ENCODE measurements at regions not wholly inside any gene's neighbourhood (a gene's known extent, or its start where the extent isn't known, plus 50 kb on each side); places are given as distances from the start of the nearest gene placed in this dataset.
"Not testable (repeated sequence)": the region's sequence is repeated elsewhere in the genome, so short reads cannot be mapped to it uniquely, and the experiment has no call there.

DNA sequence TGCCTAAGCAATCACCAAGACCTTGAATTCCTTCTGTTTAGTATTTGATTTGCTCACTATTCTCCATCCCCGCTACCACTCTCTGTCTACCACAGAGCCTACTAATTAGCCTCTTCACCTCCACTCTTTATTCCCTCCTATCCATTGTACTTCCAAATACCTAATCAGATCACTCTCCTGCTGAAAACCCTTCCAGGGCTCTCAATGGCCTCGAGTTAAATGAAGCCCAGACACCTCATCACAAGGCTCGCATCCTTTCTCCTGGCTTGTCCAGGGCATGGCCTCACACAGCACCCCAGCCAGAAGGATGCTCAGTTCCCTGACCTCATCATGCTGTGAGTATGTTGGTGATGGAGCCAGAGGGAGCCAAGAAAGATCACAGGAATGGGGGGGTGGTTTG lies 71.4 kb upstream of the PRMT8 start:
- no peaks in the 10 kb centered on the region for H3K9me3 ChIP-seq (ENCODE audit: control insufficient read depth, low read length)
- H3K4me1 ChIP-seq (ENCODE audit: control insufficient read depth, insufficient read depth, low read length): no peaks in the 10 kb centered on the region
- H3K9ac ChIP-seq (ENCODE audit: extremely low read depth, low read length, poor library complexity, severe bottlenecking): no peak overlapping the region
- Mint-ChIP-seq H3K27me3 (ENCODE audit: insufficient read depth) (peaks cover 39% of the 10 kb centered on the region), H3K4me3 (no peak overlapping the region), H3K4me1 (peaks cover 15% of the 10 kb centered on the region), H3K9me3 (peaks cover 28% of the 10 kb centered on the region), H3K36me3 (ENCODE audit: low read depth) (peaks cover 11% of the 10 kb centered on the region), H3K27ac (no peak overlapping the region)
- no peaks in the 10 kb centered on the region for H3K36me3 ChIP-seq (ENCODE audit: control insufficient read depth, insufficient read depth, low read length)
- TF ChIP-seq, protein P1, sequence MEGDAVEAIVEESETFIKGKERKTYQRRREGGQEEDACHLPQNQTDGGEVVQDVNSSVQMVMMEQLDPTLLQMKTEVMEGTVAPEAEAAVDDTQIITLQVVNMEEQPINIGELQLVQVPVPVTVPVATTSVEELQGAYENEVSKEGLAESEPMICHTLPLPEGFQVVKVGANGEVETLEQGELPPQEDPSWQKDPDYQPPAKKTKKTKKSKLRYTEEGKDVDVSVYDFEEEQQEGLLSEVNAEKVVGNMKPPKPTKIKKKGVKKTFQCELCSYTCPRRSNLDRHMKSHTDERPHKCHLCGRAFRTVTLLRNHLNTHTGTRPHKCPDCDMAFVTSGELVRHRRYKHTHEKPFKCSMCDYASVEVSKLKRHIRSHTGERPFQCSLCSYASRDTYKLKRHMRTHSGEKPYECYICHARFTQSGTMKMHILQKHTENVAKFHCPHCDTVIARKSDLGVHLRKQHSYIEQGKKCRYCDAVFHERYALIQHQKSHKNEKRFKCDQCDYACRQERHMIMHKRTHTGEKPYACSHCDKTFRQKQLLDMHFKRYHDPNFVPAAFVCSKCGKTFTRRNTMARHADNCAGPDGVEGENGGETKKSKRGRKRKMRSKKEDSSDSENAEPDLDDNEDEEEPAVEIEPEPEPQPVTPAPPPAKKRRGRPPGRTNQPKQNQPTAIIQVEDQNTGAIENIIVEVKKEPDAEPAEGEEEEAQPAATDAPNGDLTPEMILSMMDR (conservative IDR thresholded peaks at IDR 0.05): no peak
- H3K27me3 ChIP-seq (ENCODE audit: control insufficient read depth, insufficient read depth, low read length, poor library complexity, severe bottlenecking): no peaks in the 10 kb centered on the region
- H3K27ac ChIP-seq (ENCODE audit: low read depth, low read length): no peak overlapping the region
- WGBS, 2 experiments (ENCODE audit: insufficient coverage in 1 of 2, insufficient read length in 1 of 2): 74 to 100% methylated on average over 1 to 3 of the region's 3 CpGs
- H3K4me3 ChIP-seq (ENCODE audit: low read length): no peak overlapping the region
- no peak for DNase-seq

DNA sequence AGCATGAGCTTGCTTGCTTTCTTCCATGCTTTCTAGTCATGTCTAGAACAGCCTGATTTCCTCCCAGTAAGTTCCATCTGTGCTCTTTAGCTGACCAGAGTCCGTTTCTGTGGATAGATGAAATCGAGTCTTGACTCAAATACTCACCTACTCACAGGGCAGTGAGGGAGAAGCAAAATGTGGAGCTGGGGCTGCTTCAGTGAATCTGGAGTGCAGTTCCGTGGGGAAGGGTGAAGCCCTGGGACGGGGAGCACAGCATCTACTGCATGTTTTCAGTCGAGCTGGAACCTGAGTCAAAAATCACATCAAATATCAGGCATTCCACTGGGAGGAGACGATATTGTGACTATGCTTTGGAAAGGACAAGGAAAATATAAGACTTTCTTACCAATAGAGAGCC lies 70.3 kb upstream of the PRMT8 start:
- TF ChIP-seq, protein P1 (conservative IDR thresholded peaks at IDR 0.05): no peak
- H3K4me3 Mint-ChIP-seq: no peak overlapping the region
- 80 to 82% methylated on average over 3 to 6 of the region's 6 CpGs for WGBS, 2 experiments (ENCODE audit: insufficient coverage in 1 of 2, insufficient read length in 1 of 2)
- H3K4me3 ChIP-seq (ENCODE audit: low read length): no peak overlapping the region
- no peak overlapping the region for H3K27ac Mint-ChIP-seq
- peaks cover 11% of the 10 kb centered on the region for H3K36me3 Mint-ChIP-seq (ENCODE audit: low read depth)
- H3K36me3 ChIP-seq (ENCODE audit: control insufficient read depth, insufficient read depth, low read length): no peaks in the 10 kb centered on the region
- peak; percentile 49 for DNase-seq
- H3K27me3 ChIP-seq (ENCODE audit: control insufficient read depth, insufficient read depth, low read length, poor library complexity, severe bottlenecking): no peaks in the 10 kb centered on the region
- H3K4me1 Mint-ChIP-seq: peaks cover 15% of the 10 kb centered on the region
- no peaks in the 10 kb centered on the region for H3K9me3 ChIP-seq (ENCODE audit: control insufficient read depth, low read length)
- H3K27ac ChIP-seq (ENCODE audit: low read depth, low read length): no peak overlapping the region
- H3K9me3 Mint-ChIP-seq: peaks cover 26% of the 10 kb centered on the region
- H3K27me3 Mint-ChIP-seq (ENCODE audit: insufficient read depth): peaks cover 38% of the 10 kb centered on the region
- H3K4me1 ChIP-seq (ENCODE audit: control insufficient read depth, insufficient read depth, low read length): no peaks in the 10 kb centered on the region
- no peak overlapping the region for H3K9ac ChIP-seq (ENCODE audit: extremely low read depth, low read length, poor library complexity, severe bottlenecking)

DNA sequence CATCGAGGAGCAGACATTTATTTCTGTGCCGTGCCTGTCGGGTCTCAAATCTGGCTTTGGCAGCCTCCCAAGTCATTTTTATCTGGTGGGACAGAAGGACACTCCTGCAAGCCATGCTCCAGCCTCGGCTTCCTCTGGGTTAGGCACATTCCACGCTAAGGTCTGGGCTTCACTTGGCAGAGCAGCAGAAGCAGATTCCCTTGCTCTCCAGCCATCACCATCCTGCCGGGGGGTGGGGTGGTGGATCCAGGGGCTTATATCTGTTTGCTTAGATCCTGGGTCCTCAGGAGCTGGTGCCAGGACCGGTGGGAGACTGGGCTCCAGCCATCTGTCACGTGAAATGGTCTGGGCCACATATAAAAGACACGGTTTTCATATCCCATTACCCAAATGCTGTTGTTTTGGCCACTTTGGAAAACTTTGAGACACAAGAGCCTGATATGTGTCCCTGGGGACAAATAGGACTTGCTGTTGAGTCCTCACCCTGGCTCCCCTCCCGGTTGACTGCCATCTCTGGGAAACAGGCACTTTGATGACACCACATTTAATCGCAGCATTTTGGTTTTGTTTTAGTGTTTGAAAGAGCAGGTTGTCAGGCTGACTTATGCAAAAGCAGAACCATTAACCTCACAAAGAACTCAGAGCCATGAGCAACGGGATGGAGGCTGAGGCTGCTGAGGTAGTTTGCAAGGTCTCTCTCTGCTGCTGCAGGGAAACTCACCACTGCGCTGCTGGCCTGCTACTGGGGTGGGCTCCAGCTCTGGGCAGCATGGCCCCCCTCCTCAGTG lies 69.6 kb upstream of the PRMT8 start:
- H3K27me3 ChIP-seq (ENCODE audit: control insufficient read depth, insufficient read depth, low read length, poor library complexity, severe bottlenecking): no peaks in the 10 kb centered on the region
- H3K9ac ChIP-seq (ENCODE audit: extremely low read depth, low read length, poor library complexity, severe bottlenecking): no peak overlapping the region
- H3K36me3 ChIP-seq (ENCODE audit: control insufficient read depth, insufficient read depth, low read length): no peaks in the 10 kb centered on the region
- no peaks in the 10 kb centered on the region for H3K9me3 ChIP-seq (ENCODE audit: control insufficient read depth, low read length)
- Mint-ChIP-seq H3K27ac (no peak overlapping the region), H3K27me3 (ENCODE audit: insufficient read depth) (peaks cover 36% of the 10 kb centered on the region), H3K9me3 (peaks cover 26% of the 10 kb centered on the region), H3K4me3 (no peak overlapping the region), H3K36me3 (ENCODE audit: low read depth) (peaks cover 11% of the 10 kb centered on the region), H3K4me1 (peaks cover 13% of the 10 kb centered on the region)
- WGBS, 2 experiments (ENCODE audit: insufficient coverage in 1 of 2, insufficient read length in 1 of 2): 68 to 70% methylated on average over 8 to 13 of the region's 13 CpGs
- H3K27ac ChIP-seq (ENCODE audit: low read depth, low read length): no peak overlapping the region
- H3K4me3 ChIP-seq (ENCODE audit: low read length): no peak overlapping the region
- TF ChIP-seq, protein P1 (conservative IDR thresholded peaks at IDR 0.05): no peak
- DNase-seq: peak; percentile 69
- no peaks in the 10 kb centered on the region for H3K4me1 ChIP-seq (ENCODE audit: control insufficient read depth, insufficient read depth, low read length)

DNA sequence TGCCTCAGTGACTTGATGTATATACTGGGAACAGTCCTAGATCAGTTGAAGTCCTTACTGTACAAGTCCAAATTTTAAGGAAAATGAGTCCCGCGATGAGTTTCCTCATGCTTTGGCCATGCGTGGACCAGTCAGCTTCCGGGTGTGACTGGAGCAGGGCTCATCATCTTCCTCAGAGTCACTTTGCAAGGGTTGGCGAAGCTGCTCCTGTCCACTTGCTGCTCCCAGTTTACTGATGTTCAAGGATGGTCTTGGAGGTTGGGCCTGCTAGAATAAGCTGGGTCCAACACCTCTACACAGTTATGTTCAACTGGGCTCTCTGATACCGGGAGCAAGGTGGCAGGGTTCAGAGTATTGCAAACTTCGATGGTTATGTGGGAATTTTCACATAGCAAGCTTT lies 66.2 kb upstream of the PRMT8 start:
- H3K27ac Mint-ChIP-seq: not testable (repeated sequence)

More for the DNA sequence above, 66.2 kb upstream of the PRMT8 start:
- peaks cover 21% of the 10 kb centered on the region for H3K36me3 Mint-ChIP-seq (ENCODE audit: low read depth)
- H3K27ac ChIP-seq (ENCODE audit: low read depth, low read length); DNase-seq; H3K9ac ChIP-seq (ENCODE audit: extremely low read depth, low read length, poor library complexity, severe bottlenecking); H3K4me3 ChIP-seq (ENCODE audit: low read length); H3K27me3 ChIP-seq (ENCODE audit: control insufficient read depth, insufficient read depth, low read length, poor library complexity, severe bottlenecking); H3K4me3 Mint-ChIP-seq; H3K36me3 ChIP-seq (ENCODE audit: control insufficient read depth, insufficient read depth, low read length); H3K4me1 ChIP-seq (ENCODE audit: control insufficient read depth, insufficient read depth, low read length): not testable (repeated sequence)
- H3K4me1 Mint-ChIP-seq: peaks cover 23% of the 10 kb centered on the region
- H3K9me3 Mint-ChIP-seq: peaks cover 44% of the 10 kb centered on the region
- peaks cover 35% of the 10 kb centered on the region for H3K27me3 Mint-ChIP-seq (ENCODE audit: insufficient read depth)
- 75 to 81% methylated on average over 4 to 7 of the region's 7 CpGs for WGBS, 2 experiments (ENCODE audit: insufficient coverage in 1 of 2, insufficient read length in 1 of 2)
- H3K9me3 ChIP-seq (ENCODE audit: control insufficient read depth, low read length): peaks cover 12% of the 10 kb centered on the region
